Islet precursor cell (in vitro differentiated cells): ENCODE measurements at regions not wholly inside any gene's neighbourhood (a gene's known extent, or its start where the extent isn't known, plus 50 kb on each side); places are given as distances from the start of the nearest gene placed in this dataset.
"Not testable (repeated sequence)": the region's sequence is repeated elsewhere in the genome, so short reads cannot be mapped to it uniquely, and the experiment has no call there.

ENCODE experiments used
- DNase-seq: peaks from one replicate; pipeline ENCODE4 v3.0.0-alpha.2; 2018

- no peak for DNase-seq
Observed at GRCh38 chr3:104906001-104906639, 460.6 kb upstream of the ALCAM start.

GRCh38 chr3:104907507-104907906 lies 459.2 kb upstream of the ALCAM start:
- DNase-seq: no peak

GRCh38 chr3:104908761-104909160 lies 457.9 kb upstream of the ALCAM start:
- no peak for DNase-seq

- DNase-seq: no peak
Observed at GRCh38 chr3:104909198-104909597, 457.5 kb upstream of the ALCAM start.

- no peak for DNase-seq
Observed at GRCh38 chr3:104909721-104910120, 457.0 kb upstream of the ALCAM start.

DNA sequence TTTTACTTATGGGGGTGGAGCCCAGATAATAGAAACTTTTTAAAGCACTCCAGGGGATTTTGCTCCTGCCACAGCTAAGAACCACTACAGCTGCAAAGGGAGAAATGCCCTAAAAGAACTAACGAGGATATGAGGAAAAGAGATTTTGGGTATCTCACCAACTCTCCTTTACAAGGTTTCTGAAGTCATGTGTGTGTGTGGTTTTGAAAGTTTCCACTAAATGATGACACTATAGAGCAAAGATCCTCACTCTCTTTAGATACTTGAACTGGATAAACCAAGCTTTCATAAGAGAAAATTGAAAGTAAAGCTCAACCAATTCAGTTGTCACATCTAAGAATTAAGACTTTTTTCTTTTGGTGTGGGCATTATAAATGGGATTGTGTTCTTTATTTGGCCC lies 455.3 kb upstream of the ALCAM start:
- no peak for DNase-seq

DNA sequence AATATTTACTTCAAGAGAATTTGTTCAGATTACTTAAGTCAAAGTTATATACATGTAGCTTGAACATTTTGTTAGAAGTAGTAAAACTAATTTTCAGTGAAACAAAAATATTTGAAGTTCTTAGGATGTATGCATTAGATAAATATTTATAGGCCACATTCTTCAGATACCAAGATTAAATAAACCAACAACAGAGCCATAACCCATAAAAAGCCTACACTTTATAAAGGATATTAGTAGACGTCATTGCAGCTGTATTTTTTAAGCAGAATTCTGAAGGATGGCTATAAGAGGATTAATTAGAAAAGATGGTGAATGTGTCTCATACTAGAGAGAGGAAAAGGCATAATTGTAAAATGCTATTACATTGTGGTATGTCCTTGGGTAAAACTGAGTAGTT lies 449.7 kb upstream of the ALCAM start:
- no peak for DNase-seq

DNA sequence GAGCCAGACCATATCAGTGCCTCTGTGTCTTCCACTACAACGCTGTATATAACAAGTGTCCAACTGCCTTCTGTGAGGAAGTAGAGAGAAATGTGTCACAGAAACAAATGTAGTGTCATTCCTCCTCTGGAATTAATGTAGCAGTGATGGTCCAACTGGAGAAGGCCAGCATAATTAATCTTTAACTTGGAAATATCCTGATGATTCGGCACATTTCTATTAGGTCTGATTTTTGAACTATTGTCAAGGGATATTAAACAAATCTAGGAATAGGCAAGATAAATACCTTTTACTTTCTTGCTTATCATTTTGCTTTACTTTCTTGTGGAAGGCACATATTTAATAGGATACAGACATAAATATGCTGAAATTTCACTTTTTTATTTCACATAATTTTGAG lies 446.2 kb upstream of the ALCAM start:
- DNase-seq: no peak

- no peak for DNase-seq
Observed at GRCh38 chr3:104933972-104934371, 432.7 kb upstream of the ALCAM start.

GRCh38 chr3:104935613-104936012 lies 431.1 kb upstream of the ALCAM start:
- no peak for DNase-seq

DNA sequence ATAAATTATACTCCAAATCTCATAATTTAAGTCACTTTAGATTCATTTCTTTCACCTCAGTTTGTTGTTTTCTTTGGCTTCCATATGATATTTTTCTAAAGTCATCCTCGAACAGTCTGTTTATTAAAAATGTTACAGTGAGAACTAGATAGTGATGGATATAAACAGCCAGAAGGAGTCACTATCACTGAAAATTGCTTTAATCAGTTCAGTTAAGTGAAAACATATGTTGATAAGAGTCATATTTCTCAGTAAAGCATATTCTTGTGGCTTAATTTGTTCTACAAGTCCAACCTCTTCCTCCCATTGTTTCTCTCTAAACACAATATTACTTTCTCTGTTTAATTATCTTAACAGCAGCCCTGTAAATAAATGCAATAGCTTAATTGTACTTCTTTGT lies 427.5 kb upstream of the ALCAM start:
- no peak for DNase-seq

DNA sequence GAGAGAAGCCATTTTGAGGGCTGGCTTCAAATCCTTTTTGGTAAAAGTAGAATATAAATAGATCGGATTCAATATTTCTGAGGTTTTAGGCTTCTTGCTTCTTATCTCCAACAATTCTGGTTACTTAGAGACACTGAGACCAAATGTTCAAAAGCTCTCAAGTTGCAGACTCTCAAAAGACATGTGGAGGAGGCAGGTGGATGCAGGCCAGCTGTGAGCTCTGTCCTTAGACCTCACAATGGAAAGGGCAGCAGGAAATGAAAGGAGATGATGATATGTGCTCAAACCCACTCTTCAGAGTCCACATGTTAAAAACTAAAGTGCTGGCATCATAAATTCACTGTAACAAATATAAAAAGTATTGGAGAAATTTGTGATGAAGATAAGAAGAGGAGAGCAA lies 424.9 kb upstream of the ALCAM start:
- no peak for DNase-seq

DNA sequence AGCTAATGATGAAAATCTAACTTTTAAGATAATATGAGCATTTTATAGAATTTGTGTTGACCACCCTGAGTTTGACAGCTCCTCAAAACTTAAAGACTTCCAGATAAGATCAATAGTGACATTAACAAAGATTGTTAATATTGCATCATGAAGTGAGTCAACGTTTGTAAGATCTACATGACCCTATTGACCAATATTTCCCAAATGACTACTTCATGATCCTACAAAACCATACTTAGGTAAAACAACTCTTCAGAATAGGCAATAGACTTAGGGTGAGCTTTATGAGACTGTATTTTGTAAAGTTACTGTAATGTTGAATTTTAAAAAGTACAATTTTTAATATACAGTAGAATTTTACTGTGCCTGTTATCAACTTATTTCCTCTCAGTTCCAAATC lies 422.7 kb upstream of the ALCAM start:
- no peak for DNase-seq

GRCh38 chr3:104947943-104948342 lies 418.8 kb upstream of the ALCAM start:
- no peak for DNase-seq

GRCh38 chr3:104949810-104950209 lies 416.9 kb upstream of the ALCAM start:
- DNase-seq: not testable (repeated sequence)

DNA sequence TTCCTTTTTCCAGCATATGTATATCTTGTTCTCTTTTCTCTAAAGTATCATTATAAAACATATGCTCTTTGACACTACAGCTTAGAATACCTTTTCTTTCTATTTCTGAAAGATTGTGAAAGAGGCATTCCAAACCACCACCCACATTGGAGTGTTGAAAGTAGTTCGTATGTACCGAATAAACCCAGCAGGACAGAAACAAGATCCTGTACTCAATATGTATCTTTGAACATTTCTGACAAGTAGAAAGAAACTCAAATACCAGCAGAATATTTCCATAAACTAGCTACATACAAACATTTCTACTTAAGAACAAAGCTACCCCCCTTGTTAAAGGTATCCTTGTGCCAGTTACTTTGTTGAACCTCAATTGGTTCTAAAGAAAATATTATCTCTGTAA lies 415.3 kb upstream of the ALCAM start:
- DNase-seq: no peak

GRCh38 chr3:104952146-104952972 lies 414.4 kb upstream of the ALCAM start:
- DNase-seq: no peak

- DNase-seq: no peak
Observed at GRCh38 chr3:104956620-104957345, 409.9 kb upstream of the ALCAM start.

GRCh38 chr3:104960579-104960978 lies 406.1 kb upstream of the ALCAM start:
- DNase-seq: no peak

DNA sequence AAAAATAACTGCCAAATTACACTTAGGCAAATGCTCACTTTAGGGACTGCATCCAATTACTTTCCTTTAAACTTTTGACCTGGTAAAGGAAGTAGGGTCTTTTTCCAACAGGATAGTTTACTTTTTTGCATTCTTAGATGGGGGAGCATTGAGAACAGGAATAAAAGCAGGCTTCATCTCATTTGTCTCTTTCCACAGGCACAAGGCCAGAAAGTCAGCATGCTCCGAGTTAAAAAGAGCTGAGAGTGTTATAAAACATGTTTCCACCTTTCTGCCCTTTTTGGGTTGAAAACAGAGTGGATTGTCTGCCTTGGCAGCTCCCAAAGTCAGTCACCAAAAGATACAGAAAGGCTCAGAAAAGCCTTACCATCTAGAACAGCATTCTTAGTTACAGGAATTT lies 404.9 kb upstream of the ALCAM start:
- no peak for DNase-seq

DNA sequence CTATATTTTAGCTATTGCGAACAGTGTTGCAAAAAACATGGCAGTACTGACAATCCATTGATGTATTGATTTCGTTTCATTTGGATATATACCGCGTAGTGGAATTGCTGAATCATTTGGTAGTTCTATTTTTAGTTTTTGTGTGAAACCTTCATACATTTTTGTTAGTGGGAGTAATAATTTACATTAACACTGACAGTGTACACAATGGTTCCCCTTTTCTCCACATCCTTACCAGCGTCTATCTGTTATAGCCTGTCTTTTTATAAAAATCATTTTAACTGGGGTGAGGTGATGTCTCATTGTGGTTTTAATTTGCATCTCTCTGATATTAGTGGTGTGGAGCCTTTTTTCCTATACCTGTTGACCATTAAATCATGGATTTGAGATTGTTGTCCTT lies 392.4 kb upstream of the ALCAM start:
- no peak for DNase-seq

DNA sequence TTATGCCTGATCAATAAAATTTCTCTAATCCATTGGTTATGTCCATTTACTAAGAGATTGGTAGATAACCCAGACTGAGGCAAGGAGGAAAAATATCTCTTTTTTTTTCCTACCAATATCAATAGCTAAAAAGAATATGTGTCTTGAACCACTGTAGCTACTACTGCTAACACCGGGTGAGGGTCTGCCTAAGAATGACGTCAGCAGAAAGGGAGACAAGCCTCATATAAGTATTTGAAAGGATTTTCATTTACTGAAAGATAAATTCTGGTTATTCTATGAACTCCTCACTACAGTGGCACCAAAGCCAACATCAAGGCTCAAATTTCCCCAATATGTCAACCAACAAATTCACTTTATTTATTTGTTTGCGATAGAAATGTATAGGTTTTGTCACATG lies 389.0 kb upstream of the ALCAM start:
- no peak for DNase-seq

DNA sequence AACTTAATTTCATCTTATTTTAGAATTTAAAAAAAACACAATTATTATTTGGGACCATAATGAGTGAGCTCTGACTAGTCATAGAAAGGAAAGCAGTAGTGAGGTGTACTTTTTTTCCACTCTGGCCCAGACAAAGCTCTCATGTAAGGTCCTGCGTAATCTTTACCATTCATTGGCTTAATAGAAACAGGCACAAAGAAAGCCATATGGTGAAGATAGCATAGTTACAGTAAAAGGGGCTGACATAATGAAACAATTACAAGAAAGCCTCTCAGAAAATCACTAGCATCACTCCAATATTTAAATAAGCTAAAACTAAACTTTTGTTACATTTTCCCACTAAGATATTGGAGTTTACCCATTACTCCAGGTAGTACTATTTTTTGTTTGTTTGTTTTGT lies 384.6 kb upstream of the ALCAM start:
- DNase-seq: no peak

DNA sequence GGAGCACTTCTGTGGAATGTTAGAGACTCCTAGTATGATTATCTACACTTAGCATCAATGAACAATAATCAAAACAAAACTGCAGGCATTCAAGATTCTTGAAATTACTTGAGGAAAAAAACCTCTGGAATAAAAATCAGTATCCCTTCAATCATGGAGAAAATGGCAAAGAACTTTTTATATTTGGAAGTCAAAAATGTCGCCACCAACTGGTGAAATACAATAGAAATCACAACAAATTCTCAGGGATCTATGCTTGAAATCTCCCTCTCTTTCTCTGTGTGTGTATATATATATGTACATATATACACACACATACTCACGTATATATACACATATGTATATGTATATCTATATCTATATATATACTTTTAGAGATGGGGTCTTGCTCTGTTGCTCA lies 378.9 kb upstream of the ALCAM start:
- DNase-seq: no peak
